GM12878 (cell line): ENCODE measurements at regions not wholly inside any gene's neighbourhood (a gene's known extent, or its start where the extent isn't known, plus 50 kb on each side); places are given as distances from the start of the nearest gene placed in this dataset.

ENCODE experiments used
- ATAC-seq: fragments of 200-7000 bp; cut with Tn5 transposase; 3 replicates; pipeline ENCODE4 v1.9.1; 2020; ENCODE audit warnings: mild to moderate bottlenecking, moderate library complexity
- BruUV-seq: library from RNA; stranded (reverse); fragments of 400-500 nt; replicated peaks from 2 replicates; lab custom pipeline; 2021; lab: Mats Ljungman, UMichigan
- CTCF ChIA-PET: fragments of 300-600 bp; sonication (Branson Sonifier 250); formaldehyde crosslinking; extraction: SDS; loops from one replicate; lab custom pipeline; 2021; ENCODE audit warnings: inconsistent platforms; lab: Yijun Ruan, JAX
- POLR2A ChIA-PET: fragments of 350-600 bp; formaldehyde crosslinking; extraction: SDS; loops from one replicate; lab custom pipeline; 2021; ENCODE audit warnings: inconsistent platforms; lab: Charles Lee
- RAD21 ChIA-PET: fragments of 300-600 bp; sonication (Branson Sonifier 250); formaldehyde crosslinking; loops from one replicate; lab custom pipeline; 2023; ENCODE audit warnings: antibody characterized with exemption; ENCODE audit not compliant: unreplicated experiment; lab: Charles Lee
- SMC1A ChIA-PET: fragments of 300-600 bp; sonication (Branson Sonifier 250); formaldehyde crosslinking; loops from one replicate; lab custom pipeline; 2023; ENCODE audit not compliant: unreplicated experiment, uncharacterized antibody; lab: Charles Lee
- DNase-seq: peaks from one replicate; pipeline ENCODE4 v3.0.0-alpha.2; 2011; ENCODE audit warnings: low read depth, low spot score
- FAIRE-seq: peaks from 3 replicates; lab custom pipeline; 2011; peaks lifted over from hg19 to GRCh38; lab: Jason Lieb, UNC
- H2AFZ ChIP-seq: 2 replicates; pipeline ENCODE4 v1.6.0; 2011; ENCODE audit warnings: low read depth, low read length, control low read depth; ENCODE audit not compliant: control insufficient read depth
- H3K27ac ChIP-seq: 2 replicates; pipeline ENCODE4 v1.5.1; 2011; ENCODE audit warnings: control low read depth; ENCODE audit not compliant: control insufficient read depth, insufficient read depth
- H3K27me3 ChIP-seq, 2 experiments: replicated peaks in 1 of 2; 2 replicates each; pipeline versions ENCODE4 v1.6.0 to v1.6.1; 2011; ENCODE audit warnings: low read length in 1 of 2; ENCODE audit not compliant: control insufficient read depth in 2 of 2, insufficient read depth in 2 of 2
- H3K36me3 ChIP-seq, 2 experiments: 2 replicates each; pipeline ENCODE4 v1.5.1; 2011; ENCODE audit warnings: low read length in 1 of 2; ENCODE audit not compliant: control insufficient read depth in 2 of 2, insufficient read depth in 2 of 2
- H3K4me1 ChIP-seq: 2 replicates; pipeline ENCODE4 v1.6.1; 2011; ENCODE audit warnings: mild to moderate bottlenecking, low read length, moderate library complexity, mixed read lengths; ENCODE audit not compliant: control insufficient read depth, insufficient read depth
- H3K4me2 ChIP-seq: 2 replicates; pipeline ENCODE4 v1.6.0; 2011; ENCODE audit warnings: control low read depth; ENCODE audit not compliant: control insufficient read depth, insufficient read depth
- H3K4me3 ChIP-seq: fragments of 200-600 bp; sonication (generic); 2 replicates; pipeline ENCODE4 v1.5.1; 2016
- H3K79me2 ChIP-seq: 2 replicates; pipeline ENCODE4 v1.6.0; 2011; ENCODE audit warnings: low read length; ENCODE audit not compliant: control insufficient read depth, insufficient read depth
- H3K9ac ChIP-seq: 2 replicates; pipeline ENCODE4 v1.8.0; 2011; ENCODE audit warnings: low read length, control low read depth, mixed read lengths; ENCODE audit not compliant: control insufficient read depth, insufficient read depth
- H3K9me3 ChIP-seq: replicated peaks from 3 replicates; pipeline ENCODE4 v1.5.1; 2011; ENCODE audit warnings: mild to moderate bottlenecking, low read length; ENCODE audit not compliant: control insufficient read depth, insufficient read depth
- H4K20me1 ChIP-seq: 2 replicates; pipeline ENCODE4 v1.6.0; 2011; ENCODE audit not compliant: control insufficient read depth, insufficient read depth
- E2F8 ChIP-seq: fragments of 450-650 bp; IDR thresholded peaks from 2 replicates; pipeline ENCODE4 v1.6.1; 2018; ENCODE audit warnings: mild to moderate bottlenecking, low read depth, moderate library complexity; ENCODE audit not compliant: partially characterized antibody
- ESRRA ChIP-seq: IDR thresholded peaks from 2 replicates; pipeline ENCODE4 v1.6.1; 2012; ENCODE audit warnings: mild to moderate bottlenecking, low read length, improper control_type of control experiment
- JUND ChIP-seq: IDR thresholded peaks from 2 replicates; pipeline ENCODE4 v1.6.1; 2012; ENCODE audit warnings: low read depth, mild to moderate bottlenecking, low read length, improper control_type of control experiment, moderate library complexity
- MEF2B ChIP-seq: fragments of 450-650 bp; IDR thresholded peaks from 2 replicates; pipeline ENCODE4 v1.6.1; 2018; ENCODE audit warnings: mild to moderate bottlenecking, moderate library complexity; ENCODE audit not compliant: partially characterized antibody, poor library complexity, severe bottlenecking
- RAD21 ChIP-seq: IDR thresholded peaks from 2 replicates; pipeline ENCODE4 v1.6.1; 2011; ENCODE audit warnings: mild to moderate bottlenecking, low read depth, low read length, moderate library complexity; ENCODE audit not compliant: insufficient read depth
- SREBF1 ChIP-seq: IDR thresholded peaks from 2 replicates; pipeline ENCODE4 v1.6.1; 2012; ENCODE audit warnings: mild to moderate bottlenecking, low read length
- ZSCAN29 ChIP-seq: fragments of 450-650 bp; IDR thresholded peaks from 2 replicates; pipeline ENCODE4 v1.6.1; 2017; ENCODE audit warnings: mild to moderate bottlenecking, moderate library complexity
- WGBS: methylation state at CpG from one replicate; pipeline ENCODE4 v1.1.6; 2016; ENCODE audit warnings: low lambda C conversion rate; ENCODE audit not compliant: insufficient replicate concordance, insufficient coverage; ENCODE audit errors: missing lambda C conversion rate; 5-methylcytosine and 5-hydroxymethylcytosine counted together
- in situ Hi-C: fragments of 300-500 bp; cut with MboI; formaldehyde crosslinking; loops from 9 replicates; pipeline ENCODE4 v1.14.3; 2018; ENCODE audit warnings: mixed read lengths
- intact Hi-C: fragments of 100-400 bp; cut with micrococcal nuclease; formaldehyde crosslinking; loops from one replicate; pipeline ENCODE4 v1.14.2; 2022; ENCODE audit not compliant: unreplicated experiment

- ChIA-PET CTCF (interaction anchor here (1.8 kb wide), 1 partner anchor 15 kb away, joined by 5 read pairs; no protein-coding TSS in a partner anchor), SMC1A (interaction anchor here (0.9 to 1.6 kb wide), 4 partner anchors 19 to 119 kb away, joined by 3 read pairs; no protein-coding TSS in a partner anchor), POLR2A (no interaction called here), RAD21 (no interaction called here)
- no peaks in the 10 kb centered on the region for H4K20me1 ChIP-seq
- no peak overlapping the region for H3K4me2 ChIP-seq
- ATAC-seq (peak; percentile 65), DNase-seq (no peak), FAIRE-seq (no peak)
- no peaks in the 10 kb centered on the region for H3K9me3 ChIP-seq
- no peak overlapping the region for H3K9ac ChIP-seq
- intact Hi-C loops (no loop called here), in situ Hi-C loops (no loop called here)
- no TSS peak for BruUV-seq
- H3K79me2 ChIP-seq: no peaks in the 10 kb centered on the region
- 0% methylated on average over 1 of the region's 1 CpG for WGBS
- H3K36me3 ChIP-seq: no peaks in the 10 kb centered on the region
- no peaks in the 10 kb centered on the region for H3K4me1 ChIP-seq
- no peak overlapping the region for H3K4me3 ChIP-seq
- TF ChIP-seq ESRRA (peak; percentile 83; the same call in 1 of the 2 replicates), RAD21 (no peak), MEF2B (peak; percentile 55), ZSCAN29 (no peak), E2F8 (no peak), SREBF1 (no peak), JUND (no peak)
- H2AFZ ChIP-seq: no peak overlapping the region
- no peaks in the 10 kb centered on the region for H3K27me3 ChIP-seq
- H3K27ac ChIP-seq: no peak overlapping the region
Measured at GRCh38 chr5:23035555-23036090, 182.5 kb upstream of the CDH12 start.
